ENCODE measurements at regions not wholly inside any gene's neighbourhood (a gene's known extent, or its start where the extent isn't known, plus 50 kb on each side); places are given as distances from the start of the nearest gene placed in this dataset.

DNA sequence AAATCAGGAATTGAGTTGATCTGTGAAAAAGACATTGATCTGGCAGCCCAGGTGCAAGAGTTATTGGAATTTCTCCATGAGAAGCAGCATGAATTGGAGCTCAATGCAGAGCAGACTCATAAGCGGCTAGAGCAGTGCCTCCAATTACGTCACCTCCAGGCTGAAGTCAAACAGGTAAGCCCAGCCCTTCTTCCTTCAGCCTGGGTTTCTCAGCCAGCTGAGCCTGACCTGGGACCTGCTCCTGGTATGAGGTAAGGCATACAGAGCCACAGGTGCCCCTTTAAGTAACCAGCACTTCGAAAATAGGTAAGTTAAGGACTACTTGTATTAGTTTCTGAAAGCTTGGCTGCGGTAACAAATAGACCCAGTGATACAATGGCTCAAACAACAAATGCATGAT, 307.4 kb upstream of the UMPS start:
- Histone ChIP-seq H3K9me3 (ENCODE audit: low read length) (no peaks in the 10 kb centered on the region), H3K4me3 (ENCODE audit: low read depth, low read length, poor library complexity, severe bottlenecking) (no peak overlapping the region), H3K4me1 (ENCODE audit: insufficient read depth, low read length, severe bottlenecking) (no peaks in the 10 kb centered on the region), H3K9me2 (ENCODE audit: low read depth, low read length) (no peaks in the 10 kb centered on the region), H3K79me2 (ENCODE audit: insufficient read depth, low read length) (no peaks in the 10 kb centered on the region), H3K27me3 (ENCODE audit: insufficient read depth, low read length) (no peaks in the 10 kb centered on the region), H2AFZ (ENCODE audit: low read length) (no peak overlapping the region), H3K27ac (ENCODE audit: low read depth, low read length, poor library complexity, severe bottlenecking) (no peak overlapping the region), H4K20me1 (ENCODE audit: insufficient read depth, low read length) (no peaks in the 10 kb centered on the region), H3F3A (ENCODE audit: insufficient read depth, low read length) (no peaks in the 10 kb centered on the region), H3K4me2 (ENCODE audit: low read length) (no peak overlapping the region), H3K36me3 (ENCODE audit: insufficient read depth, low read length) (no peaks in the 10 kb centered on the region), H3K9ac (ENCODE audit: low read length) (no peak overlapping the region)
- no peak for TF ChIP-seq EZH2 (IDR thresholded peaks at IDR 0.05; ENCODE audit: borderline replicate concordance, low read length)
- TF ChIP-seq CTCF (IDR thresholded peaks at IDR 0.05; ENCODE audit: low read length) = no peak

GRCh38 chr3:124424396-124424795, 305.9 kb upstream of the UMPS start:
- Histone ChIP-seq H3K9me2 (ENCODE audit: low read depth, low read length) (no peaks in the 10 kb centered on the region), H3K9ac (ENCODE audit: low read length) (no peak overlapping the region), H4K20me1 (ENCODE audit: insufficient read depth, low read length) (no peaks in the 10 kb centered on the region), H3K79me2 (ENCODE audit: insufficient read depth, low read length) (no peaks in the 10 kb centered on the region), H3K4me2 (ENCODE audit: low read length) (no peak overlapping the region), H3K27ac (ENCODE audit: low read depth, low read length, poor library complexity, severe bottlenecking) (no peak overlapping the region), H3K36me3 (ENCODE audit: insufficient read depth, low read length) (no peaks in the 10 kb centered on the region), H2AFZ (ENCODE audit: low read length) (no peak overlapping the region), H3K4me3 (ENCODE audit: low read depth, low read length, poor library complexity, severe bottlenecking) (no peak overlapping the region), H3K4me1 (ENCODE audit: insufficient read depth, low read length, severe bottlenecking) (no peaks in the 10 kb centered on the region), H3F3A (ENCODE audit: insufficient read depth, low read length) (no peaks in the 10 kb centered on the region), H3K27me3 (ENCODE audit: insufficient read depth, low read length) (no peaks in the 10 kb centered on the region), H3K9me3 (ENCODE audit: low read length) (no peaks in the 10 kb centered on the region)
- TF ChIP-seq CTCF (IDR thresholded peaks at IDR 0.05; ENCODE audit: low read length) (no peak), EZH2 (IDR thresholded peaks at IDR 0.05; ENCODE audit: borderline replicate concordance, low read length) (no peak)

- H3K79me2 ChIP-seq (ENCODE audit: insufficient read depth, low read length) = no peaks in the 10 kb centered on the region
Measured at GRCh38 chr3:124425972-124426371, 304.3 kb upstream of the UMPS start.

More at GRCh38 chr3:124425972-124426371, 304.3 kb upstream of the UMPS start:
- no peaks in the 10 kb centered on the region for H3K36me3 ChIP-seq (ENCODE audit: insufficient read depth, low read length)
- TF ChIP-seq CTCF (IDR thresholded peaks at IDR 0.05; ENCODE audit: low read length) = no peak
- TF ChIP-seq EZH2 (IDR thresholded peaks at IDR 0.05; ENCODE audit: borderline replicate concordance, low read length) = no peak
- H3K27ac ChIP-seq (ENCODE audit: low read depth, low read length, poor library complexity, severe bottlenecking) = no peak overlapping the region
- H2AFZ ChIP-seq (ENCODE audit: low read length) = no peak overlapping the region
- no peaks in the 10 kb centered on the region for H3F3A ChIP-seq (ENCODE audit: insufficient read depth, low read length)
- H3K4me1 ChIP-seq (ENCODE audit: insufficient read depth, low read length, severe bottlenecking) = no peaks in the 10 kb centered on the region
- no peaks in the 10 kb centered on the region for H4K20me1 ChIP-seq (ENCODE audit: insufficient read depth, low read length)
- no peak overlapping the region for H3K9ac ChIP-seq (ENCODE audit: low read length)
- H3K4me3 ChIP-seq (ENCODE audit: low read depth, low read length, poor library complexity, severe bottlenecking) = no peak overlapping the region
- no peaks in the 10 kb centered on the region for H3K9me3 ChIP-seq (ENCODE audit: low read length)
- no peaks in the 10 kb centered on the region for H3K9me2 ChIP-seq (ENCODE audit: low read depth, low read length)
- no peaks in the 10 kb centered on the region for H3K27me3 ChIP-seq (ENCODE audit: insufficient read depth, low read length)
- no peak overlapping the region for H3K4me2 ChIP-seq (ENCODE audit: low read length)
